CD14-positive monocyte (primary cell): ENCODE measurements at regions not wholly inside any gene's neighbourhood (a gene's known extent, or its start where the extent isn't known, plus 50 kb on each side); places are given as distances from the start of the nearest gene placed in this dataset.

Experiments used
- DNase-seq, 3 donors: peaks; one replicate each; pipeline ENCODE4 v3.0.0-alpha.2; 2011 to 2022
- H2AFZ ChIP-seq: 2 replicates; pipeline ENCODE4 v1.6.0; 2012; ENCODE audit warnings: mild to moderate bottlenecking, low read depth, low read length, inconsistent platforms; ENCODE audit not compliant: insufficient read depth, poor library complexity, severe bottlenecking
- H3K27ac ChIP-seq, 2 donors: 1 replicate in 1 of 2; 2 replicates in 1 of 2; pipeline ENCODE4 v1.5.1; 2012 to 2013; ENCODE audit warnings: low read length in 2 of 2, control low read depth in 1 of 2, inconsistent platforms in 1 of 2, low read depth in 1 of 2, mild to moderate bottlenecking in 1 of 2
- H3K27me3 ChIP-seq, 2 donors: one replicate each; pipeline versions ENCODE4 v1.6.0 to v1.6.1; 2011 to 2013; ENCODE audit warnings: low read length in 2 of 2; ENCODE audit not compliant: control insufficient read depth in 2 of 2, insufficient read depth in 2 of 2
- H3K36me3 ChIP-seq, 2 donors: replicated peaks in 1 of 2; 1 replicate in 1 of 2; 2 replicates in 1 of 2; pipeline versions ENCODE4 v1.5.1 to v1.6.1; 2012 to 2013; ENCODE audit warnings: low read length in 2 of 2, control low read depth in 1 of 2, inconsistent platforms in 1 of 2, mild to moderate bottlenecking in 1 of 2; ENCODE audit not compliant: insufficient read depth in 2 of 2, control insufficient read depth in 1 of 2
- H3K4me1 ChIP-seq, 2 donors: 1 replicate in 1 of 2; 2 replicates in 1 of 2; pipeline versions ENCODE4 v1.5.1 to v1.6.1; 2012 to 2013; ENCODE audit warnings: low read length in 2 of 2, control low read depth in 1 of 2, inconsistent platforms in 1 of 2, mild to moderate bottlenecking in 1 of 2, moderate library complexity in 1 of 2; ENCODE audit not compliant: insufficient read depth in 2 of 2, control insufficient read depth in 1 of 2
- H3K4me2 ChIP-seq: replicated peaks from 2 replicates; pipeline ENCODE3; 2012; ENCODE audit warnings: low read length, moderate library complexity, mild to moderate bottlenecking; ENCODE audit not compliant: poor library complexity, severe bottlenecking; ENCODE audit errors: extremely low read depth
- H3K4me3 ChIP-seq, 3 experiments: fragments of 200-600 bp in 1 of 3; sonication (generic) in 1 of 3; replicated peaks in 1 of 3; 1 replicate in 2 of 3; 2 replicates in 1 of 3; pipeline ENCODE4 v1.5.1; 2011 to 2013; ENCODE audit warnings: low read length in 3 of 3, mild to moderate bottlenecking in 3 of 3, control low read depth in 2 of 3, low read depth in 2 of 3, inconsistent platforms in 1 of 3, moderate library complexity in 1 of 3
- H3K79me2 ChIP-seq: 2 replicates; pipeline ENCODE4 v1.6.0; 2012; ENCODE audit warnings: mild to moderate bottlenecking, control low read depth, inconsistent platforms, low read length, moderate library complexity; ENCODE audit not compliant: insufficient read depth
- H3K9ac ChIP-seq: 2 replicates; pipeline ENCODE4 v1.6.0; 2017; ENCODE audit warnings: low read length, mild to moderate bottlenecking; ENCODE audit not compliant: insufficient read depth, poor library complexity, severe bottlenecking
- H3K9me3 ChIP-seq, 2 donors: replicated peaks in 1 of 2; 1 replicate in 1 of 2; 2 replicates in 1 of 2; pipeline versions ENCODE4 v1.5.1 to v1.6.1; 2012 to 2013; ENCODE audit warnings: low read length in 2 of 2, control low read depth in 1 of 2; ENCODE audit not compliant: control insufficient read depth in 1 of 2, insufficient read depth in 1 of 2
- H4K20me1 ChIP-seq: 2 replicates; pipeline ENCODE4 v1.6.0; 2012; ENCODE audit warnings: mild to moderate bottlenecking, low read length, control low read depth, moderate library complexity; ENCODE audit not compliant: insufficient read depth
- H3K27ac Mint-ChIP-seq, 7 donors: one replicate each; pipeline ENCODE4 v1.8.0; 2020; ENCODE audit warnings: mild to moderate bottlenecking in 7 of 7, mixed read lengths in 7 of 7, moderate library complexity in 6 of 7, inconsistent platforms in 2 of 7
- H3K27me3 Mint-ChIP-seq, 3 donors: one replicate each; pipeline ENCODE4 v1.8.0; 2021 to 2022; ENCODE audit warnings: low read depth in 3 of 3, mild to moderate bottlenecking in 3 of 3, mixed read lengths in 3 of 3, moderate library complexity in 3 of 3, inconsistent platforms in 1 of 3
- H3K36me3 Mint-ChIP-seq, 2 donors: one replicate each; pipeline ENCODE4 v1.8.0; 2020; ENCODE audit warnings: mixed read lengths in 2 of 2, inconsistent platforms in 1 of 2, mild to moderate bottlenecking in 1 of 2
- H3K4me1 Mint-ChIP-seq: one replicate; pipeline ENCODE4 v1.8.0; 2020; ENCODE audit warnings: mild to moderate bottlenecking, mixed read lengths
- H3K4me3 Mint-ChIP-seq, 2 donors: one replicate each; pipeline ENCODE4 v1.8.0; 2020; ENCODE audit warnings: mild to moderate bottlenecking in 2 of 2, mixed read lengths in 2 of 2, moderate library complexity in 1 of 2
- H3K9me3 Mint-ChIP-seq, 7 donors: one replicate each; pipeline ENCODE4 v1.8.0; 2020 to 2022; ENCODE audit warnings: mixed read lengths in 7 of 7, mild to moderate bottlenecking in 6 of 7, moderate library complexity in 6 of 7, inconsistent platforms in 2 of 7
- CTCF ChIP-seq: fragments of 200-600 bp; IDR thresholded peaks from one replicate; pipeline ENCODE4 v1.8.0; 2022; ENCODE audit warnings: antibody characterized with exemption, mild to moderate bottlenecking
- WGBS: methylation state at CpG from one replicate; pipeline ENCODE4 v1.1.5; 2013; ENCODE audit warnings: missing lambda C conversion rate; ENCODE audit not compliant: insufficient coverage; 5-methylcytosine and 5-hydroxymethylcytosine counted together
- intact Hi-C, 2 donors: fragments of 100-400 bp; cut with micrococcal nuclease; formaldehyde crosslinking; loops; one replicate each; pipeline versions ENCODE4 v1.15.0 to v1.15.1; 2023

GRCh38 chr2:888906-889566, 61.6 kb upstream of the SNTG2 start:
- H3K4me1 Mint-ChIP-seq = no peaks in the 10 kb centered on the region
- no peaks in the 10 kb centered on the region for H3K36me3 Mint-ChIP-seq
- TF ChIP-seq CTCF = no peak
- H3K4me1 ChIP-seq = no peaks in the 10 kb centered on the region
- H3K79me2 ChIP-seq = no peaks in the 10 kb centered on the region
- H3K27me3 Mint-ChIP-seq = peaks cover 4 to 9% (median 4%) of the 10 kb centered on the region in 3 donors
- H3K4me3 Mint-ChIP-seq = no peak overlapping the region
- H3K4me2 ChIP-seq = no peak overlapping the region
- no peak for DNase-seq
- peaks cover 0 to 5% (median 0%) of the 10 kb centered on the region in 7 donors for H3K9me3 Mint-ChIP-seq
- H3K27me3 ChIP-seq = peaks cover 0 to 4% of the 10 kb centered on the region in 2 donors
- H3K36me3 ChIP-seq = no peaks in the 10 kb centered on the region
- no peak overlapping the region for H3K9ac ChIP-seq
- intact Hi-C loops = no loop called here
- H3K4me3 ChIP-seq = no peak overlapping the region
- no peaks in the 10 kb centered on the region for H3K9me3 ChIP-seq
- H3K27ac Mint-ChIP-seq = no peak overlapping the region
- H4K20me1 ChIP-seq = no peaks in the 10 kb centered on the region
- no peak overlapping the region for H2AFZ ChIP-seq
- no peak overlapping the region for H3K27ac ChIP-seq
- 78% methylated on average over 7 of the region's 14 CpGs for whole genome bisulfite sequencing

GRCh38 chr2:888211-888801, 62.3 kb upstream of the SNTG2 start:
- no peaks in the 10 kb centered on the region for H3K4me1 ChIP-seq
- no peak overlapping the region for H2AFZ ChIP-seq
- Mint-ChIP-seq H3K27ac (no peak overlapping the region), H3K4me3 (no peak overlapping the region), H3K4me1 (no peaks in the 10 kb centered on the region), H3K9me3 (peaks cover 0 to 2% (median 0%) of the 10 kb centered on the region in 7 donors), H3K27me3 (peaks cover 4 to 9% (median 7%) of the 10 kb centered on the region in 3 donors), H3K36me3 (no peaks in the 10 kb centered on the region)
- no peaks in the 10 kb centered on the region for H3K9me3 ChIP-seq
- TF ChIP-seq CTCF = no peak
- H3K27ac ChIP-seq = no peak overlapping the region
- H3K4me3 ChIP-seq = no peak overlapping the region
- H3K79me2 ChIP-seq = no peaks in the 10 kb centered on the region
- H3K36me3 ChIP-seq = no peaks in the 10 kb centered on the region
- 85% methylated on average over 13 of the region's 13 CpGs for WGBS
- H4K20me1 ChIP-seq = no peaks in the 10 kb centered on the region
- no peak overlapping the region for H3K4me2 ChIP-seq
- peaks cover 0 to 4% of the 10 kb centered on the region in 2 donors for H3K27me3 ChIP-seq
- no peak for DNase-seq
- no peak overlapping the region for H3K9ac ChIP-seq
- intact Hi-C loops = no loop called here
